Lower leg skin (tissue), 4 donors: ENCODE measurements at regions not wholly inside any gene's neighbourhood (a gene's known extent, or its start where the extent isn't known, plus 50 kb on each side); places are given as distances from the start of the nearest gene placed in this dataset.

ENCODE experiments used
- DNase-seq, 2 donors: peaks; one replicate each; pipeline ENCODE4 v3.0.0-alpha.2; 2019; ENCODE audit warnings: low spot score in 2 of 2
- H3K4me3 ChIP-seq: fragments of 200-600 bp; sonication (generic); 2 replicates; pipeline ENCODE4 v1.5.1; 2017; ENCODE audit warnings: mild to moderate bottlenecking, low read depth; ENCODE audit not compliant: poor library complexity, severe bottlenecking
- CTCF ChIP-seq, 3 donors: fragments of 450-650 bp; IDR thresholded peaks; one replicate each; pipeline ENCODE4 v1.5.1; 2016; ENCODE audit warnings: antibody characterized with exemption in 3 of 3, mild to moderate bottlenecking in 3 of 3, moderate library complexity in 2 of 3
- POLR2A ChIP-seq, 2 donors: fragments of 450-650 bp; IDR thresholded peaks; one replicate each; pipeline ENCODE4 v1.6.1; 2016 to 2017; ENCODE audit warnings: antibody characterized with exemption in 2 of 2, mild to moderate bottlenecking in 1 of 2, moderate library complexity in 1 of 2
- WGBS, 2 donors: methylation state at CpG; one replicate each; pipeline ENCODE4 v1.1.5; 2018; 5-methylcytosine and 5-hydroxymethylcytosine counted together
- intact Hi-C: fragments of 100-400 bp; cut with DNase I; formaldehyde crosslinking; loops from one replicate; pipeline ENCODE4 v1.15.0; 2023; ENCODE audit warnings: low total_unique reads

- H3K4me3 ChIP-seq = no peak overlapping the region
- no peak for DNase-seq
- intact Hi-C loops = no loop called here
- WGBS, 2 donors = 72 to 79% methylated on average over 2 of the region's 2 CpGs
- TF ChIP-seq CTCF (IDR thresholded peaks at IDR 0.05) (no peak), POLR2A (IDR thresholded peaks at IDR 0.05) (no peak)
Measured at GRCh38 chr2:215760091-215760490, 253.3 kb downstream of the MREG start.

GRCh38 chr2:215758691-215759090 lies 254.7 kb downstream of the MREG start:
- H3K4me3 ChIP-seq = no peak overlapping the region
- no peak for TF ChIP-seq POLR2A (IDR thresholded peaks at IDR 0.05)
- no peak for TF ChIP-seq CTCF (IDR thresholded peaks at IDR 0.05)
- intact Hi-C loops = no loop called here
- DNase-seq = no peak
- 65 to 85% methylated on average over 4 of the region's 4 CpGs for WGBS, 2 donors

- intact Hi-C loops = no loop called here
- WGBS, 2 donors = 63 to 82% methylated on average over 2 of the region's 2 CpGs
- TF ChIP-seq POLR2A (IDR thresholded peaks at IDR 0.05) (no peak), CTCF (IDR thresholded peaks at IDR 0.05) (no peak)
Measured at GRCh38 chr2:215756346-215756730, 257.0 kb downstream of the MREG start.

GRCh38 chr2:215755641-215756345 lies 257.6 kb downstream of the MREG start:
- intact Hi-C loops = no loop called here
- no peak for DNase-seq
- TF ChIP-seq POLR2A (IDR thresholded peaks at IDR 0.05) = no peak
- no peak for TF ChIP-seq CTCF (IDR thresholded peaks at IDR 0.05)
- 60 to 70% methylated on average over 4 of the region's 4 CpGs for WGBS, 2 donors
- H3K4me3 ChIP-seq = no peak overlapping the region

More at GRCh38 chr2:215756346-215756730, 257.0 kb downstream of the MREG start:
- no peak for DNase-seq
- no peak overlapping the region for H3K4me3 ChIP-seq

- no peak for DNase-seq
- no peak for TF ChIP-seq CTCF (IDR thresholded peaks at IDR 0.05)
- TF ChIP-seq POLR2A (IDR thresholded peaks at IDR 0.05) = no peak
- intact Hi-C loops = no loop called here
- WGBS, 2 donors = 74 to 81% methylated on average over 3 of the region's 3 CpGs
- no peak overlapping the region for H3K4me3 ChIP-seq
Measured at GRCh38 chr2:215754546-215754945, 258.8 kb downstream of the MREG start.

- no peak for TF ChIP-seq CTCF (IDR thresholded peaks at IDR 0.05)
- no peak for TF ChIP-seq POLR2A (IDR thresholded peaks at IDR 0.05)
- intact Hi-C loops = no loop called here
- no peak for DNase-seq
- H3K4me3 ChIP-seq = no peak overlapping the region
- 71 to 88% methylated on average over 5 of the region's 5 CpGs for WGBS, 2 donors
Measured at GRCh38 chr2:215753808-215754207, 259.5 kb downstream of the MREG start.
